ENCODE measurements at regions not wholly inside any gene's neighbourhood (a gene's known extent, or its start where the extent isn't known, plus 50 kb on each side); places are given as distances from the start of the nearest gene placed in this dataset.

GRCh38 chr10:120180160-120180559 is 276.9 kb upstream of the PLPP4 start:
- TF ChIP-seq POLR2A (IDR thresholded peaks at IDR 0.05; ENCODE audit: low read depth, low read length) (no peak), POLR2AphosphoS5 (IDR thresholded peaks at IDR 0.05; ENCODE audit: low read depth, low read length) (no peak), TAF1 (IDR thresholded peaks at IDR 0.05; ENCODE audit: low read depth, low read length) (no peak), POU2F2 (IDR thresholded peaks at IDR 0.05; ENCODE audit: low read depth, low read length) (no peak), PAX5 (IDR thresholded peaks at IDR 0.05; ENCODE audit: insufficient read depth, low read length, severe bottlenecking) (no peak)
